ENCODE measurements at regions not wholly inside any gene's neighbourhood (a gene's known extent, or its start where the extent isn't known, plus 50 kb on each side); places are given as distances from the start of the nearest gene placed in this dataset.

DNA sequence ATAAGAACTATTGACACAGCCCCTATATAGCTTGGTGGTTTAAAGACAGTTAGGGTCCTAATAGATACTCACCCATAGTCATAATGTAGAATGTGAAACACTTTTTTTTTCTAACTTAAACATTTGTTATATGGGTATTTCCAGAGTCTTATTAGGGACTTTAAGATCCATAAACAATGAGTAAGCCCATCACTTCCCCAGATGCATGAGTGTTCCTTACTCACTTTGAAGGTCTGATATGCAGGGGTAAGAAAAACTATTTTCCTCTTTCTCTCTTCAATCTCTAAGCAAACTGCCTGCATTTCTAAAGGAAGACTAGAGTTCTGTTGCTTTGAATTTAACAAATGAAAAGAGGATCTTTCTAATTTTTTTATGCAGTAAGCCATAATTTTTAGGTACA lies 443.6 kb upstream of the PITX2 start:
- TF ChIP-seq, protein P1, sequence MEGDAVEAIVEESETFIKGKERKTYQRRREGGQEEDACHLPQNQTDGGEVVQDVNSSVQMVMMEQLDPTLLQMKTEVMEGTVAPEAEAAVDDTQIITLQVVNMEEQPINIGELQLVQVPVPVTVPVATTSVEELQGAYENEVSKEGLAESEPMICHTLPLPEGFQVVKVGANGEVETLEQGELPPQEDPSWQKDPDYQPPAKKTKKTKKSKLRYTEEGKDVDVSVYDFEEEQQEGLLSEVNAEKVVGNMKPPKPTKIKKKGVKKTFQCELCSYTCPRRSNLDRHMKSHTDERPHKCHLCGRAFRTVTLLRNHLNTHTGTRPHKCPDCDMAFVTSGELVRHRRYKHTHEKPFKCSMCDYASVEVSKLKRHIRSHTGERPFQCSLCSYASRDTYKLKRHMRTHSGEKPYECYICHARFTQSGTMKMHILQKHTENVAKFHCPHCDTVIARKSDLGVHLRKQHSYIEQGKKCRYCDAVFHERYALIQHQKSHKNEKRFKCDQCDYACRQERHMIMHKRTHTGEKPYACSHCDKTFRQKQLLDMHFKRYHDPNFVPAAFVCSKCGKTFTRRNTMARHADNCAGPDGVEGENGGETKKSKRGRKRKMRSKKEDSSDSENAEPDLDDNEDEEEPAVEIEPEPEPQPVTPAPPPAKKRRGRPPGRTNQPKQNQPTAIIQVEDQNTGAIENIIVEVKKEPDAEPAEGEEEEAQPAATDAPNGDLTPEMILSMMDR (conservative IDR thresholded peaks at IDR 0.05 in 1 of 2, IDR thresholded peaks at IDR 0.05 in 1 of 2; ENCODE audit: extremely low read depth in 1 of 2, insufficient read depth in 1 of 2, low read depth in 1 of 2, low read length in 2 of 2) = no peak
- no peak for TF ChIP-seq EZH2 (IDR thresholded peaks at IDR 0.05; ENCODE audit: borderline replicate concordance, low read length)

Measured in mammary epithelial cell (primary cell).